HG03342 (cell line): ENCODE measurements at regions not wholly inside any gene's neighbourhood (a gene's known extent, or its start where the extent isn't known, plus 50 kb on each side); places are given as distances from the start of the nearest gene placed in this dataset.

Source experiments
- ATAC-seq: cut with Tn5 transposase; IDR thresholded peaks from one replicate; pipeline ENCODE4 v1.9.1; 2021; ENCODE audit warnings: mild to moderate bottlenecking, moderate library complexity; ENCODE audit not compliant: unreplicated experiment

DNA sequence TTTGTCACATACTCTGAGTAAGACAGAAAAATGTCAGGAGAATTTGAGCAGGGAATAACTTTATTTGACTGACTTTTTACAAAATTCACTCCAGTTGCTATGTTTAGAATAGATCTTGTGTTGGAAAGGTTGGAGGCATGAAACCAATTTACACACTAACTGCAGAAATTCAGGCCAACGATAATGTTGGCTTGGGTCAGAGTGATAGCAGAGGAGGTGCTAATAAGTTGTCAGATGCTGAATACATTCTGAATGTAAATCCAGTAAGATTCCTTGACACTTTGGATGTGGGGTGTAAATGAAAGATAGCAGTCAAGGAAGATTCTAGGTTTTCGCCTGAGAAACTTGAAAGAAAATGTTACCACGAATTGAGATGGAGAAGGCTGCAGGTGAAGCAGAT lies 502.5 kb upstream of the GHITM start:
- no peak for ATAC-seq

DNA sequence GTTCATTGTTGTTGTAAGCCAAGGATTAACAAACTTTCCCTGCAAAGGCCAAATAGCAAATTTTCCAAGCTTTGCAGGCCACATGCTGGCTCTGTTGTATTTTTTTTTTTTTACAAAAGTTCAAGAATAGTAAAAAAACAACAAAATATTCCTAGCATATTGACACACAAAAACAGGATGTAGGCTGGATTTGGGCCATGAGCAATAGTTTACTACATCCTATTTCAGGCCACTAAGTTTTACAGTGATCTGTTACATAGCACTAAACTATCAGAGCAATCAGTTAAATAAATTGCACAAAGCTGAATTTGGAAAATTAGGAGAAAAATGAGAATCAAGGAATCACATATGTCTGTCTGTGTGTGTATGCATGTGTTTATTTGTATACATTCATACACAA lies 491.8 kb upstream of the GHITM start:
- ATAC-seq = no peak

DNA sequence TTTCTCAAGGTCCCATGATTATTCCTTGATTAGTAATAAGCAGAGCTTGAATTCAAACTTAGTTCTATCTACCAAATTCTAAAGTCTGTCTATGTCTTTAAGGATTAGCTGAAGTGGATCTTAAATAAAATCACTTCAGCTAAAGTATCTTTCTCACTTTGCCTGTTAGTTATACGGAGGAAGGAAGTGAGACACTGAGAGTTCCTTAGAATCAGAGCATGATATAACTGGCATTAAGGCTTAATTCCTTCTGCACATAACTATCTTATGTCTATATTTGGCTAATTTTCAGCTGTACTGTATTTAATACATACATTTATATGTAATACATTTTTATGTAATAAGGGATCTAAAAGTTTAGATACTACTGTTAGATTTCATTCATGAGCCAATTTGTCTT lies 491.1 kb upstream of the GHITM start:
- no peak for ATAC-seq

DNA sequence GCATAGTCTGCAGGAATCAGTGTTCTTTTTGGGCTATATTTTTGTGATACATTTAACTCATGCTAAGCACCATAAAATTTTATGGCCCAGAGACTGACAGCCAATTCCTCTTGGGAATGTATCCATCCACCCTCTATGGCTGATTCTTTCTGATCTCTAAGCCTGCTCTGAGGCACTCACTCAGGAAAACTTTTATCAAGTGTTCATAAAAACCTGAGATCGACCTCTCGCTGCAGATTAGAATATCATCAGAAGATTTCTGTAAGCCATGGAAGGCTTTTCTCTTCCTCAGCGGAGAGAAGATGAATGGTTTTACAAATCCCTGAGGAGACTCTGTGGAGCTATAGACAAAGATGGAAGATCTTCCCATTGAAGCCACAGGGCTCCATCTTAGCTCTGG lies 489.8 kb upstream of the GHITM start:
- no peak for ATAC-seq

DNA sequence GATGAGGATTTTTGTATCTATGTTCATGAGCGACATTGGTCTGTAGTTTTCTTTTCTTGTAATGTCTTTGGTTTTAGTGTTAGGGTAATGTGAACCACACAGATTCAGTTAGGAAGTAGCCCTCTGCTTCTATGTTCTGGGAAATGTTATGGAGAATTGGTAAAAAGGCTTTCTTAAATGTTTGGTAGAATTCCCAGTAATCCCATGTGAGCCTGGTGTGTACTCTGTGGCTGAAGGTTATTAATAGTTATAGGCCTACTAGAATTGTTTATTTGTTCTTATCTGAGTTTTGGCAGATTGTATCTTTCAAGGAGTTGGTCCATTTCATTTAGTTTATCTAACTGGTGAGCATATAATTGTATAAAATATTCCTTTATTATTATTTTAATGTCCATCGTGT lies 484.6 kb upstream of the GHITM start:
- ATAC-seq = no peak

DNA sequence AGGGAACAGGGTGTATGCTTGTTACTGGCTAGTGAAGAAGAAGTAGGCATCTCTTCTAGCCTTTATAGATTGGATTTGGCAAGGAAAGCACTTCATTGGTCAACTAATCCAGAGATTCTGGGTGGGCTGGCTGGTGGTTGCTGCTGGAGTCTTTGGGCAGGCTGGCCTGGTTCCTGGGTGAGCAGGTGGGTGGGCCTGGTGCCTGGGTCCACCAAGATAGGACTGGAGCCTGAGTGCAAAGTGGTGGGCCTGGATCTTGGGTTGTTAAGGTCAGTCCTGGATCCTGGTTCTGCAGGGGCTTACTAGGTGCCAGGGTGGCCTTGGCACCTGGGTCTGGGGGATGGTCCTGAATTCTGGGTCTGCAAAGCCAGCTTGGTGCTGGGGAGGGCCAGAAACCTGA lies 482.4 kb upstream of the GHITM start:
- no peak for ATAC-seq

DNA sequence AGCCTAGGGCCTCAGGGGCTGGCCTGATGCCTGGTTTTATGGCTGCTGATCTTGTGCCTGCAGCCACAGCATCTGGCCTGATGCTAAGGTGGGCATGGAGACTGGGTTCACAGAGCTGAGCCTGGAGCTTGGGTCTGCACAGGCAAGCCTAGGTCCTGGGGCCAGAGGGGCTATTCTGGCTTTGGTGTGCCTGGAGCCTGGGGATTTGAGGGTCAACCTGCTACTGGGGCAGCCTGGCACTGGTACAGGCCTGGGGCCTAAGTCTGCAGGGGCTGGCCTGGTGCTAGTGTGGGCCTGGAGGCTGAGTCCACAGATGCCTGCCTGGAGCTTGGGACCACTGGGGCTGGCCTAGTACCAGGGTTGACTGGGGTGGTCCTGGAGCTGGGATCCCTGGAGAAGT lies 481.8 kb upstream of the GHITM start:
- no peak for ATAC-seq

DNA sequence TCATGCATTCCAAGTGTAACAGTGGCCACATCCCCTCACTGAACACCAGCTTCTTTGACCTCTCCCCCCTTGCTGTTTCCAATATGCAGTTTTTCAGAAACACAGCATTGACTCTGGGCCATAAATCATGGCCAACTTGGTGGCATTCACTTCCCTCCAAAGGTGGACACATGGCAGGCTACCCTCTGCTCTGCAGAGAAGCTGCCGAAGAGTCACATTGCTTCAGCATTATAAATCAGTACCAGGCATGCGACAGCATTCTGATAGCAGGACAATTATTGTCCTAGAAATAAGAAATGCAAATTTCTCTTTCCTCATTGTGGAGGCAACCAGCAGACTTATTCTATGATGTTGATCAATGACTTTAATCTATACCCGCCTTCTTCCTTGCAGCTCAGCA lies 475.4 kb upstream of the GHITM start:
- no peak for ATAC-seq

DNA sequence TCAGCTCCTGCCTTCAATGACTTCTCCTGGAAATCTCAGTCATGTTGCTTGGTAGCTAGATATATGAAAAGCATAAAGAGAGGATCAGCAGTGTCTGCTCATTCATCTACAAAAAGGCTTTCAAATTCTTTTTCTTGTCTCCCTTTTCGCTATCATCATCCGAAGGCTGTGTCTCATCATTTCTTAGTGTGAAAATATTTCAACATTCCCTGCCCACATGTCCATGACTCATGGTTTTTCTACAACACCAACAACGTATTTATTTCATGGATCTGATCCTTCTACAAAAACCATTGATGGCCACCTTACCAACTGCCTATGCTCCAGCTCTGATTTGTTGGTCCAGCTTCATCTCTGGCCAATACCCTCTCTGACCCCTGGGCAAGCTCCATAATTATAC lies 472.5 kb upstream of the GHITM start:
- no peak for ATAC-seq

DNA sequence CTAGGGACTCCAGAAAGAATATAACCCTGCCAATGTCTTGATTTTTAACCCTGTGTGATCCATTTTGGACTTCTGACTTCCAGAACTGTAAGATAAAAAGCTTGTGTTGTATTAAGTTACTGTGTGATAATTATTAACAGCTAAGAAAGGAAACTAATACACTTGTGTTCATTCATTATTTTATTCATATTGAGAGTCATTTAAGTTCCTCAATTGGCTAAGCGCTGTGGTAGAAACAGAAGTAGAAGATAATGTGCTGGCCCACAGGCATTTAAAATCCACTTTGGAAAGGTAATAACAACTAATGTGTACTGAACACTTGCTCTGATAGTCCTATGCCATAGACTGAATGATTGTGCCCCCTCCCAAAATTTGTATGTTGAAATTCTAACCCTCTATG lies 471.7 kb upstream of the GHITM start:
- no peak for ATAC-seq

DNA sequence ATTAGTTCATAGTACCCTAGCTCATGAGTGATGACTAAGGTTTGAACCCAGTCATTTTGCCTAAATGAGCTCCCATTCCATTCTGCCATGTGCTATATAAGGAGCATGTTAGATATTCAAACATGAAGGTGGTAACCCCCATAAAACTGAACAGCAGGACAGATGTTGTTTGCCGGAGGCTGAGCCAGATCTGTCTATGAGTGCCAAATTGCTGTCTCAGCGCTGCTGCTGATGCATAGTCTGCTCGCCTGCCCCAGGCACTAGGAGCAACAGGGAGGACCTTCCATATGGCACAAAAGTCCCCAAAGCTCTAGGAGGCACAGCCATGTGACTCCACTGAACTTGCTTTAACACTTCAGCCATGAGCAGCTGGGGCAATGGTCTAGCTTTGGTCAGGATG lies 466.0 kb upstream of the GHITM start:
- no peak for ATAC-seq

DNA sequence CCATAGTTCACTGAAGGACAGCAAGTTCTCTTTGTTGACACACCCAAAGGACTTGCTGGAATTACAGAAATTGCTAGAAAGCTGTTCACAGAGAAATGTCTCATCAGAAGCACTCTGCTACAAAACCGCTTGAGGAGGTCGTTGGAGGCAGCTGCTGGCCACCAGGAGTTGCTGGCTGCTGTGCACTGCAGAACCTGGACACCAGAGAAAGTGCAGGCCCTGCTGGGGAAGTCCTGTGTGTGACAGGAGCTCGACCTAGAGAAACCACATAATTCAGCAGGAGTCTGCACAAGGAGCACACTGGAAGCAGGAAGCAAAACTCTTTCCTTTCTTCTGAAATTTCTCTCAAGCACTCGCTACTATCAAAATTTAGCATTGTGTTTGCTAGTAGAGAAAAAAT lies 461.5 kb upstream of the GHITM start:
- no peak for ATAC-seq

DNA sequence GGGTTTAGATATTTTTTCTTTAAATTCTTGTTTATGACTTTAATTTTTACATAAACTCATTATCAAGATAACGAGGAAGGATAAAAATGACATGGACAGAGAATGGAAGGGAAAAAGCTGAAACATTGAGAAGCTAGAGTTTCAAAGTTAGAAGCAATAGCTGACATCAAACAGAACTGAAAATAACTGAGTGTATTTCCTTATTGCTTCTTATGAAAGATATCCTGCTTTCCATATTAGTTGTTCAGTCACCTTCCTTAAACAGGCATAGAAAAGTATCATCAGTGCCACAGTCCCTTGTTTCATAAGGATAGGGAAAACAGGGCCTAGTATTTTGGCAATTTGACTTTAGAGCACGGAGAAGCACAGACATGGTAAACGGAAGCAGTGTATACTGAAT lies 460.5 kb upstream of the GHITM start:
- peak; percentile 32 for ATAC-seq

DNA sequence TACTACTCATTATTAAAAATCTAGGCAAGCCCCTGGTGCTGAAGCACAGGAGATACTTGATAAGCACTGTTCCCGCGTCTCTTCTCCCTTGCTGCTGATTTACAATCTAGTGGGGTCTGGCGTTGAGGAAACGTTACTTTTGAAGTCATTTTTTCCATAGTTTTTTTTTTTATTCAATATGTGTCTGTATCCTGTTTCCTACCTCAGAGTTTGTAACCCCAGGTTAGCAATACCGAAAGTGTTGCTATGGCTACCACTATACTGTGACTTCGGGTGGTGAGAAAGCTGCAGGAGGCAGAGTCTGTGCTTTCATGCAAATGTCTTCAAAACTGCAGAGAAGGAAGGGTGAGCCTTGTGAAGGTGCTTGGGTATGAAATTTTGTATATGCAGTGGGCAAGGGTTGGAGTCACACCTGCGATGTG lies 458.8 kb upstream of the GHITM start:
- peak; percentile 96 for ATAC-seq

DNA sequence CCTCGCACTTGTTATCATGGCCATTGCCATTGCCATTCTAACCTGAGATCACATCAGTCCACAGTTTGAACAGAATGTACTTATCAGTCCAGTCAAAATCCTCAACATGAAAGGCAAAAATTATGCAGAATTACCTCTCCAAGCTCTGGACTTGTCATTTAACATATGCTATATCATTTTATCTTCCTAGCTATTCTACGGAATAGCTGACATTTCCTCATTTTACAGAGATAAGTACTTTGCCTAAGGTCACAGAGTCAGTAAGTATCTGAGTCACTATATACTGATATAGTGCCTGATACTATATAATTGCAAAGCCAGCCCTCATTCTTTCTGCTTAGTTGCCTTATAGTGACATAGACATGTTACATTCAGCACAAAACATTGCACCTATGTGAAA lies 456.9 kb upstream of the GHITM start:
- no peak for ATAC-seq

DNA sequence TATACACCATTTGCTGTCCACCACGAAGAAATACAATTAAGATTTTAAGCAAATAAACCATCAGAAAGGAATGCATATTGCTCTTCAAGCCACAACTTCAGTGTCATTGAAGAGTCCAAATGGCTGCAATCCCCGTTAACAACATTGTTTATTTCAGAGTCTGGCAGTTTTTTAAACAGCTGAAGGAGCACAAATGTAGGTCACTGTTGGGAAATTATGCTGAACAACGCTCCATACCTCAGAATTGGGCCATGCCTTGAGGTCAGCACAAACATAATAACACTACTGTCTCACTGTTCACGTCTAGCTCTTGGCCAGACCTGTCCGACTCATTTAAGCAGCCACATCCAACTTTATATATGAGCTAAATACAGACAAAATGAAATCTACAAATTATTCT lies 453.9 kb upstream of the GHITM start:
- ATAC-seq = no peak

DNA sequence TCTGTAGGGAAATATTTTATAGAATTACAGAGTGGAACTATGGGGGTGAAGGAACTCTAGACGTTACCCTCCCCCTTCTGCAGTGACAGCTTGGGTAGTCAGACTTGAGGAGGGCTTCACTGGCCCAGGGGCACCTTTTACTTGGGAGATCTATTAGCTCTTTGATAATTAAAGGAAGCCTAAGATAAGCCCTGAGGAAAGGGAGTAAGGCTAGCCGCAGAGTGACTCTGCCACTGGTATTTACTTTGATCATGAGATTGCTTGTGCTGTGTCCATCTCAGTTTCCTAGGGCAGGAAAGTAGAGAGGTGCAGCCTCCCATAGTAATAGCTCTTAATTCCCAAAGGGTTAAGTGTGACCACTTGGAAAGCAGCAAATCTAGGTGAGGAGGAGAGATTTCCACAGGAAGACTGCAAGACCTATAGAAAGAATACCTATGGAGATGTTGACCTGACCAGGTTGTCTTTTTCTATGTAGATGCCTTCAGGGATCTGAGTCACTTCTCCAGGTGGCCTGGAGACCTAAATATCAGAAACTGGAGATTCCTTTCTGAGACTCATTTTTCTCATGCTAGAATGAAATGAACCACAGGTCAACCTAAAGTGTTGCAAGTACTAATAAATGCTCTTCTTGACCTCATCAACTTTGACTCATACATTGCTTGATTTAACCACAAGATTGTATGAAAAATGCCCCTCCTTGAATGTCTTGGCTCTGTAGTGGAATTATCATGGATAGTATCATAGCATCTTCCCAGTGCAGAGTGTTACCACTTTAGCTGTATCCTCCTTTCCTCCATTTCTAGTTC lies 447.3 kb upstream of the GHITM start:
- ATAC-seq = no peak

DNA sequence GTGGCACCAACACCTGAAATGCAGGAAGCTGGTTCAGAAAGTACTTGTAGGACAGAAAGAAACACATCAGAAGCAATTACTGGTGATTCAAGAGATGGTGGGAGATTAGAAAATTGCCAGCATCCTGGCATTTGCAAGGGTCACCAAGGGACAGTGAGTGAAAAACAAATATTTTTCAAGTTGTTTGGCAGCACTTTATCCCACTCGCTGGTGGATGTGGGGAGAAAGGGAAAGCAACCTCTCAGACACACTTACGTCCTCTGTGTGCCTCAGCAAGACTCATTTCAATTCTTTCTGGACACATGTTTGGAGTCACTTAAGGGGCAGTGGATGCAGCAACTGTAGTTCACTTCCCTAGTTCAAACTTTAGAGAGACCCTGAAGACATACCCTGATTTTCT lies 440.4 kb upstream of the GHITM start:
- ATAC-seq = no peak

DNA sequence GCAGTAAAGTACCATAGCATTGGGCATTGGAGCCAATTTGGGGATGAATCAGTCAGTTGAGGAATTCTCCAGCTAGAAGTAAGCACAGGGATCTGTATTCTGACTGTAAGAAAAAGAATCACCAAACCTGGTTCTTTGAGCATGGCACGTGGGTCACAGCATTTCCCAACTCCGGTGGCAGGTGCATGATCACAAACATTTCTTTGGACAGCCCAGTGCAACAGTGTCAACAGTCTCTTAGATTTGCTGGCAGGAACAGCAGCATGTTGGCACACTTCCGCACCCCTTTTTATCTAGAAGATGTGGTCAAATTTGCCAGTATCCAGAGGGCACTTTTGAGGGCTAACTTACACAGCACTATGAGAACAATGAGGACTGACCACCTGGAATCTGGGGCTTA lies 437.5 kb upstream of the GHITM start:
- no peak for ATAC-seq

DNA sequence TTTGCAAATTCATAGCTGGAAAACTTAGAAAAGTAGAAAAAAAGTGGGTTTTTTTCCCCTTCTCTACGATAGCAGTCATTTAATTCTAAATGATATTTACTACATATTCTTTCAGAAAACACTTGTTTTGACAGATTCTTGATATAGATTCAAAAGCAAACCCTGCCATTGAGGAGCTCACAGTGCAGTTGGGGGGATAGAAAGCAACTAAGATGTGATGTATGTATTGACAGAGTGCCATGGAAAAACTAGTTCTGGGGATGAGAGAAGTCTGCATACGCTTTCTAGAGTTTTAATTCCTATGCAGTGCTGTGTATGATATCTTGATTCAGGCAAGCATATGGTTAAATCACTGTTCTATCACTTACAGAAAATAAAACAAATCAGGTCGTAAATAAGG lies 436.6 kb upstream of the GHITM start:
- no peak for ATAC-seq

DNA sequence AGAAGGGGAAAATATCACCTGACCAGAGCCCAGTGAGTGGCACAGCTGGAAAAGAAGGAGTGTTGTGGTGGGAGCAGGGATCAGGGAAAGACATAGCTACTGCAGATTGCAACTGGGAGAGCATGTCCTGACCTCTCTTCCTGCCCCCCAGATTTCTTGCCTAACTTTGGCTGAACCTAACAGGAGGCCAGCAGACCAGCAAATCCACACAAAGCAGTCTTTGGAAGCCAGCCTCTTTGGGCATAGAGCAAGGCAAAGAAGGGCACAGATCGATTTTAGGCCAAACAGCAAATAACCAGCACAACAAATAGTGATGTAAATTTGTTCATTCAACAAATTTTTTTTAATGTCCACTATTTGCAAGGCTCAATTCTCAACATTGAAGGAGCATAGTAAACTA lies 433.2 kb upstream of the GHITM start:
- ATAC-seq = no peak

DNA sequence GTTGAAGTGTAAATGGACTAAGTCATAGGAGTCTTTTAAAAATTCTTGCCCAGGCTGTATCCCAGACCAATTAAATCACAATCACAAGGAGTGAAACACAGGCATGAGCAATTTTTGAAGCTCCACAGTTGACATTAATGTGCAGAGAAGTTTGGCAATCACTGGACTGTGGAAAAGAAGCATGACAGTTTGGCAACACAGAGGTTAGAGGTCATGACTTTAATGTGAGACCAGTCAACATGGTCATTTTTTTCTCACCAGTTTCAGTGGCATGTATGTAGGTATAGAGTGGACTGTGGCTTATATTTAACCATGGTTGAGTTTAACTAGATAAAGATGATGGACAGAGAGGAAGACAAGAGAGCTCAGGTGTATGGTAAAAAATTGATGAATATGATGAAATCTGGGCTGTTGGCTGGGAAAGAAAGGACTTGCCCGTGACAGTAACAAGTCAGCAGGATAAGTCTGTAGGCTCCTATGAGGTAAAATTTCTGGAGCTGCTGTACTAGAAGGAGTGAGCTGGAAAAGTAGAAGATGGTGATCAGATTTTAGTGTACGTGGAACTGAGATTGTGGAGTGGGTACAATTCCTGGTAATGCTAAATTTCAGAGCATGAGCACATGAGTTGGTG lies 432.2 kb upstream of the GHITM start:
- no peak for ATAC-seq

DNA sequence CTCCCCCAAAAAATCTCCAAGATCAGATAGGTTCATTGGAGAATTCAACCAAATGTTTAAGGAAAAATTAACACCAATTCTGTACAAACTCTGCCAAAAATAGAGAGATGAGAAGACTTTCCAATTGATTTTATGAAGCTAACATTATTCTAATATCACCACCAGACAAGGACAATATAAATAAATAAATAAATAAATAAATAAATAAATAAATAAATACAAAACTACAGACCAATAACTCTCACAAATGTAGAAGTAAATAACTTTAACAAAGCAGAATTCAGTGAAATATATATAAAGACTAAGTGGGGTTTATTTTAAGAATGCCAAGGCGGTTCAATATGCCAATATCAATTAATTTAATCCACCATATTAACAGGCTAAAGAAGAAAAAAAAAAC lies 425.9 kb upstream of the GHITM start:
- no peak for ATAC-seq
